SK-N-SH (cell line): ENCODE measurements at regions not wholly inside any gene's neighbourhood (a gene's known extent, or its start where the extent isn't known, plus 50 kb on each side); places are given as distances from the start of the nearest gene placed in this dataset.

Source experiments
- CTCF ChIP-seq: fragments of 200-600 bp; sonication (generic); IDR thresholded peaks from 2 replicates; pipeline ENCODE4 v1.6.1; 2017; ENCODE audit warnings: antibody characterized with exemption, mild to moderate bottlenecking, moderate library complexity
- EZH2phosphoT487 ChIP-seq: fragments of 200-600 bp; sonication (generic); IDR thresholded peaks from 2 replicates; pipeline ENCODE4 v1.6.1; 2017; ENCODE audit warnings: low read depth, mixed run types, mild to moderate bottlenecking, antibody characterized with exemption, moderate library complexity, borderline replicate concordance
- FOSL2 ChIP-seq: IDR thresholded peaks from 2 replicates; pipeline ENCODE4 v1.4.0; 2012; ENCODE audit warnings: low read depth, mild to moderate bottlenecking, moderate library complexity, borderline replicate concordance
- FOXJ3 ChIP-seq: sonication (generic); formaldehyde crosslinking; IDR thresholded peaks from 2 replicates; pipeline ENCODE4 v1.5.1; 2020; ENCODE audit warnings: mild to moderate bottlenecking, missing genetic modification reagents
- GABPA ChIP-seq: IDR thresholded peaks from 2 replicates; pipeline ENCODE4 v1.4.0; 2012; ENCODE audit warnings: low read depth, mild to moderate bottlenecking
- NRF1 ChIP-seq: IDR thresholded peaks from 2 replicates; pipeline ENCODE4 v1.6.1; 2012; ENCODE audit warnings: low read depth, mild to moderate bottlenecking, low read length
- PBX3 ChIP-seq: IDR thresholded peaks from 2 replicates; pipeline ENCODE4; 2012
- POLR2AphosphoS5 ChIP-seq: IDR thresholded peaks from 2 replicates; pipeline ENCODE4 v1.6.1; 2012; ENCODE audit warnings: low read depth, low read length
- SMC3 ChIP-seq: IDR thresholded peaks from 2 replicates; pipeline ENCODE4 v1.6.1; 2012; ENCODE audit warnings: low read depth, low read length, improper control_type of control experiment
- TCF12 ChIP-seq: IDR thresholded peaks from 2 replicates; pipeline ENCODE4 v1.4.0; 2012
- USF1 ChIP-seq: IDR thresholded peaks from 2 replicates; pipeline ENCODE4 v1.4.0; 2012; ENCODE audit warnings: low read depth, borderline replicate concordance

GRCh38 chr6:2430612-2431011, 185.2 kb upstream of the GMDS start:
- TF ChIP-seq NRF1 (no peak), FOXJ3 (CRISPR knock-in tag) (no peak), POLR2AphosphoS5 (no peak), FOSL2 (no peak), CTCF (no peak), TCF12 (no peak), GABPA (no peak), USF1 (no peak), PBX3 (no peak), EZH2phosphoT487 (no peak), SMC3 (no peak)
